HepG2 (cell line): ENCODE measurements at regions not wholly inside any gene's neighbourhood (a gene's known extent, or its start where the extent isn't known, plus 50 kb on each side); places are given as distances from the start of the nearest gene placed in this dataset.
"Not testable (repeated sequence)": the region's sequence is repeated elsewhere in the genome, so short reads cannot be mapped to it uniquely, and the experiment has no call there.

Experiments used
- ATAC-seq: fragments of 200-7000 bp; cut with Tn5 transposase; 3 replicates; pipeline ENCODE4 v1.9.1; 2020; ENCODE audit warnings: mild to moderate bottlenecking, moderate library complexity
- BruUV-seq: library from RNA; stranded (reverse); fragments of 400-500 nt; replicated peaks from 2 replicates; lab custom pipeline; 2021; lab: Mats Ljungman, UMichigan
- CTCF ChIA-PET: fragments of 300-600 bp; formaldehyde crosslinking; extraction: SDS; loops from one replicate; lab custom pipeline; 2021; ENCODE audit warnings: low total read pairs, inconsistent platforms, low intra/inter-chr PET ratio; lab: Yijun Ruan, JAX
- POLR2A ChIA-PET: fragments of 350-600 bp; sonication (Branson Sonifier 250); formaldehyde crosslinking; loops from one replicate; lab custom pipeline; 2020; ENCODE audit warnings: antibody characterized with exemption, inconsistent platforms; lab: Yijun Ruan, JAX
- DNase-seq: peaks from one replicate; pipeline ENCODE4 v3.0.0-alpha.2; 2015; ENCODE audit warnings: low spot score
- FAIRE-seq: peaks from 3 replicates; lab custom pipeline; 2011; peaks lifted over from hg19 to GRCh38; lab: Jason Lieb, UNC
- H2AFZ ChIP-seq: one replicate; pipeline ENCODE4 v1.6.1; 2011; ENCODE audit warnings: low read length, inconsistent platforms
- H3K27ac ChIP-seq: fragments of 300-600 bp; 3 replicates; pipeline ENCODE4 v1.8.0; 2011; ENCODE audit warnings: mixed run types, mild to moderate bottlenecking, mixed read lengths, low read length, inconsistent platforms; ENCODE audit not compliant: insufficient read depth; ENCODE audit errors: extremely low read length
- H3K27me3 ChIP-seq, 2 experiments: fragments of 200-600 bp in 1 of 2; 2 replicates in 1 of 2; 3 replicates in 1 of 2; pipeline versions ENCODE4 v1.6.0 to v1.8.0; 2011; ENCODE audit warnings: low read length in 2 of 2, mild to moderate bottlenecking in 2 of 2, moderate library complexity in 2 of 2, inconsistent platforms in 1 of 2; ENCODE audit not compliant: insufficient read depth in 2 of 2, control insufficient read depth in 1 of 2
- H3K36me3 ChIP-seq, 2 experiments: fragments of 200-600 bp in 1 of 2; replicated peaks in 1 of 2; 2 replicates in 1 of 2; 3 replicates in 1 of 2; pipeline versions ENCODE4 v1.5.1 to v1.8.0; 2011; ENCODE audit warnings: low read length in 2 of 2, inconsistent platforms in 1 of 2; ENCODE audit not compliant: insufficient read depth in 2 of 2, control insufficient read depth in 1 of 2
- H3K4me1 ChIP-seq: 2 replicates; pipeline ENCODE4 v1.5.1; 2012; ENCODE audit warnings: low read length, inconsistent platforms; ENCODE audit not compliant: insufficient read depth
- H3K4me2 ChIP-seq: 2 replicates; pipeline ENCODE4 v1.6.0; 2011; ENCODE audit warnings: low read depth, low read length, inconsistent platforms
- H3K4me3 ChIP-seq, 3 experiments: fragments of 200-600 bp in 1 of 3; sonication (generic), shearing (Covaris generic) in 1 of 3; replicated peaks in 1 of 3; 2 replicates each; pipeline ENCODE4 v1.5.1; 2011 to 2016; ENCODE audit warnings: low read length in 3 of 3, inconsistent platforms in 2 of 3, low read depth in 2 of 3, mild to moderate bottlenecking in 2 of 3, control low read depth in 1 of 3, mixed read lengths in 1 of 3; ENCODE audit not compliant: insufficient read depth in 1 of 3
- H3K79me2 ChIP-seq: one replicate; pipeline ENCODE4 v1.6.1; 2011; ENCODE audit warnings: low read length, inconsistent platforms; ENCODE audit not compliant: insufficient read depth
- H3K9ac ChIP-seq: 2 replicates; pipeline ENCODE4 v1.6.0; 2011; ENCODE audit warnings: mild to moderate bottlenecking, low read depth, low read length, inconsistent platforms; ENCODE audit not compliant: insufficient read depth
- H3K9me3 ChIP-seq: 2 replicates; pipeline ENCODE4 v1.5.1; 2012; ENCODE audit warnings: mild to moderate bottlenecking, low read length
- H4K20me1 ChIP-seq: 2 replicates; pipeline ENCODE4 v1.6.0; 2011; ENCODE audit warnings: inconsistent platforms, mild to moderate bottlenecking, low read length, moderate library complexity; ENCODE audit not compliant: insufficient read depth
- WGBS: methylation state at CpG from one replicate; pipeline ENCODE4 v1.1.6; 2017; ENCODE audit warnings: low lambda C conversion rate; 5-methylcytosine and 5-hydroxymethylcytosine counted together
- in situ Hi-C: cut with HindIII; loops from 2 replicates; pipeline ENCODE4 v1.10.0; 2017; ENCODE audit warnings: low pct_unique_long_range_greater_than_20kb; ENCODE audit not compliant: extremely low pct_ligation_motif_present
- intact Hi-C: fragments of 100-400 bp; cut with micrococcal nuclease; formaldehyde crosslinking; loops from one replicate; pipeline ENCODE4 v1.10.0; 2022; ENCODE audit not compliant: unreplicated experiment

GRCh38 chr16:33601029-33601428 is 141.6 kb downstream of the TP53TG3F start:
- ATAC-seq, H3K4me3 ChIP-seq, H3K9ac ChIP-seq, H3K9me3 ChIP-seq, H3K27me3 ChIP-seq, in situ Hi-C loops, H3K36me3 ChIP-seq, DNase-seq, intact Hi-C loops, POLR2A ChIA-PET, H3K4me2 ChIP-seq, CTCF ChIA-PET, FAIRE-seq, H3K4me1 ChIP-seq, BruUV-seq, H2AFZ ChIP-seq, H3K27ac ChIP-seq, H3K79me2 ChIP-seq, H4K20me1 ChIP-seq: not testable (repeated sequence)
- no CpG with 5 or more reads among the region's 4 CpGs for WGBS

GRCh38 chr16:33623535-33624077 is 164.2 kb downstream of the TP53TG3F start:
- intact Hi-C loops, H3K9me3 ChIP-seq, ATAC-seq, DNase-seq, H3K4me2 ChIP-seq, H3K4me3 ChIP-seq, BruUV-seq, CTCF ChIA-PET, H4K20me1 ChIP-seq, H3K9ac ChIP-seq, in situ Hi-C loops, H2AFZ ChIP-seq, H3K27ac ChIP-seq, FAIRE-seq, H3K27me3 ChIP-seq, H3K79me2 ChIP-seq, POLR2A ChIA-PET, H3K4me1 ChIP-seq, H3K36me3 ChIP-seq: not testable (repeated sequence)
- WGBS, result 1% methylated on average over 4 of the region's 4 CpGs

GRCh38 chr16:33628895-33629294 is 169.5 kb downstream of the TP53TG3F start:
- H2AFZ ChIP-seq, in situ Hi-C loops, H3K9ac ChIP-seq, H3K27ac ChIP-seq, intact Hi-C loops, H3K4me1 ChIP-seq, CTCF ChIA-PET, FAIRE-seq, H3K9me3 ChIP-seq, DNase-seq, H3K36me3 ChIP-seq, BruUV-seq, POLR2A ChIA-PET, H3K79me2 ChIP-seq, ATAC-seq, H3K4me2 ChIP-seq, H3K27me3 ChIP-seq, H4K20me1 ChIP-seq, H3K4me3 ChIP-seq: not testable (repeated sequence)
- 33% methylated on average over 6 of the region's 6 CpGs for WGBS

- WGBS, result 35% methylated on average over 4 of the region's 4 CpGs
- ATAC-seq, FAIRE-seq, H3K79me2 ChIP-seq, H4K20me1 ChIP-seq, H3K4me1 ChIP-seq, H3K4me2 ChIP-seq, intact Hi-C loops, H3K9ac ChIP-seq, DNase-seq, H3K27ac ChIP-seq, in situ Hi-C loops, POLR2A ChIA-PET, H3K9me3 ChIP-seq, H3K4me3 ChIP-seq, H2AFZ ChIP-seq, H3K27me3 ChIP-seq, CTCF ChIA-PET, BruUV-seq, H3K36me3 ChIP-seq: not testable (repeated sequence)
These were observed 172.3 kb downstream of the TP53TG3F start for GRCh38 chr16:33631713-33632112.
